Tongue (tissue), 1 donor: ENCODE measurements at regions not wholly inside any gene's neighbourhood (a gene's known extent, or its start where the extent isn't known, plus 50 kb on each side); places are given as distances from the start of the nearest gene placed in this dataset.
"Not testable (repeated sequence)": the region's sequence is repeated elsewhere in the genome, so short reads cannot be mapped to it uniquely, and the experiment has no call there.

Experiments
- DNase-seq: peaks from one replicate; pipeline ENCODE4 v3.0.0-alpha.2; 2015

DNA sequence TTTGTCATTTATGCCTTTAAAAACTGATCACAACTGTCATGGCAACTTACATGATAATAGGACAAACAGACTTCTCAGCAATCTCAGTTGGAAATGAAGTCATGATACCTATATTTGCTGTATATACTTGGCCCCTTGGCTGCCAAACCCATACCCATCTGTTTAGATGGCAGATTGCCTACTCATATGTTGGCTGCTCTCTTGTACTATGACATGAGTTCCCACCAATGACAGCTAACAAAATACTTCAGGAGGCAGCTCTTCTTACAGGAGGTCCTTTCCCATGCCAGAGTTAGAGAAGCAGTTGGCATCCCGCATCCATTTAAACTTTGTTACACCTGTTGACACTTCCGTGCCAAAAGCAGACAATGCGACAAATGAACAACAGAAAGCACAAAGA lies 603.1 kb upstream of the ADGRL2 start:
- DNase-seq, result peak; percentile 87

DNA sequence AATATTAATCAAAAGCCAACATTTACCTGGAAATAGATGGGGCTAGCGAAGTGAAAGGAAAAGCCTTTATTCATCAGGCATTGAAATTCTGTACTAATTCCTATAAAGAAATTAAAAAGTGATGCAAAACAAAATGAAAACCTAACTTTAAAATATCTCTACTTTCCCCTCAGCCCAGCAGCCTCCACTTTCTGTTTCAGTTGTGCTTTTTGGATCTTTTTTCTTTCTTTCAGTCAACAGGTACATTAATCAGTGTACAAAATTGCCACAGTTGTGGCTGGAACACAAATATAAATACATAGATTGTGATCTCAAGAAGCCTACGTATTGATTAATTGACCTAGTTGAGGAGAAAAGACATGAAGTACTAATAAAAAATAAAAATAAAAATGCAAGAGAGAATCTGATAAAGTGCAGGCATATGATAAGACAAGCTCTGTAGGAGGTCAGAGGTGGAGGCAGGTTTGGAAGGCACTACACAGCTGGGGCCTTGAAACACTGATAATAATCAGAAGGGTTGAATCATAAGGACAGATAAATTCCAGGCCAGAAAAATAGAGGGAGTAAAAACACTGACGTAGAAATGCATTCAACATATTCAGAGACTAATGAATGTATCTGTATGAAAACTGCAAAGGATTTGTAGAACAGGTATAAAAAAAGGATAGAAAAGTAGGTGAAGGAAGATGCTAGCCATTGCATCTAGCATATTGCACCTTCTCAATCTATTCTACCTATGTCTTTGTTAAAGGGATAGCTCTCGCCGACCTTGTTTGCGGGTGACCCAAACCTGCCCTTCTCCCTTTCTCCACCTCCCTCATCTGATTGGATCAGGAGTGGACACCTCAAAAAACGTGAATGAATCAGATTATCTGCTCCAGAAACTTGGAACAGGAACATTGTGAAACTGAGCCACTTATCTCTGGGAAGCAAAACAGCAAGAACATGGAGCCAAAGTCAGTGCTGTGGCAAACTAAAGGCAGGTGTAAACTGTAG lies 607.8 kb upstream of the ADGRL2 start:
- DNase-seq, result no peak

GRCh38 chr1:81190003-81190402 lies 610.7 kb upstream of the ADGRL2 start:
- no peak for DNase-seq

DNA sequence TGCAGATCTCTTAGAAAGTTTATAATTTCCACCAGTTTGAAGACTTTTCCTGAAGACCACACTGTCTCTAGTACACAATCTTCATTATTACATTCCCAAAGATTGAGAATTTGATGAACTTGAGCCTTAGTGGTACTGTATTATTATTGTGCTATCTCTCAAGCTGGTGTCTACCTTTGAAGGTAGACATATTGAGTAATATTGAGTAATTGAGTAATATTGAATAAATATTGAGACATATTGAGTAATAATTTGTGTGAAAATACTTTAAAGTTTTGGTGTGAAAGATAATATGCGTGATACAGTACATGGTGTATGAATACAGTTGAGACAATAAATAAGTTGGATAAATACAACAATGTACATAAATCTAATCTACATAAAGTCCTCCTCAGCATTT lies 613.1 kb upstream of the ADGRL2 start:
- DNase-seq, result no peak

- DNase-seq, result peak; percentile 13
Measured at GRCh38 chr1:81186261-81186660, 614.5 kb upstream of the ADGRL2 start.

GRCh38 chr1:81183553-81183952 lies 617.2 kb upstream of the ADGRL2 start:
- DNase-seq, result no peak

DNA sequence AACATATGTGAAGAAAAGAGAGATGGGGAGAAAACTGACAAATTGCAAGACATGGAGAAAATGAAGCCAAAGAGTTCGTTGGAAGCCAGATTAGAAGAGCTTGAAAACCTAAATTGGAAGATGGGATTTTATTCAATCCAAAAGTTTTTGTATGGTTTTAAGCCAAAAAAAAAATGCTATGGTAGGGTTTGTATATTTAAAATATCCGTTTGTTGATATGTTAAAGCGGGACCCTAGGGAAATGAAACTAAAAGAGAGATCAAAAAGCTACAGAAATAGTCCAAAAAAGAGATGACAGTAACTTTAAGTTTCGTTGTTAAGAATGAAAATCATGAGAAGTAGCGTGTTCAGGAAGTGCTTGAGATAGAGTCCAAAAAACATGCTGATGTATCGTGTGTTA lies 617.7 kb upstream of the ADGRL2 start:
- peak; percentile 4 for DNase-seq

DNA sequence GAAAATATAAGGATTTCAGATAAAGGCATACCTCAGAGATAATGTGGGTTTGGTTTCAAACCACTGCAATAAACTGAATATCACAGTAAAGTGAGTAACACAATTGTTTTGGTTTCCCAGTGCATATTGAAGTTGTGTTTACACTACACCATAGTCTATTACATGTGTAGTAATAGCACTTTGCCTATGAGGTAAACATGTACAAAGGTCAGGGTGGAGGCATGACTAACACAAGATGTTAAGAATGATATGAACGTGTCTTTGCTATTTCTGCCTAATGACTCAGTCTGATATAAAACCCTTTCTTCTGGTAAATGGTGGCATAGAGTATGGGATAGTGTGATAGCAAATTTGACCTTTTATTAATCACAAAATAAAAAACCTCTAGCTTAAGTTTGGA lies 621.5 kb upstream of the ADGRL2 start:
- no peak for DNase-seq

- not testable (repeated sequence) for DNase-seq
Measured at GRCh38 chr1:81178431-81179093, 622.2 kb upstream of the ADGRL2 start.

GRCh38 chr1:81174811-81175476 lies 625.8 kb upstream of the ADGRL2 start:
- no peak for DNase-seq

GRCh38 chr1:81174052-81174451 lies 626.7 kb upstream of the ADGRL2 start:
- DNase-seq, result no peak

DNA sequence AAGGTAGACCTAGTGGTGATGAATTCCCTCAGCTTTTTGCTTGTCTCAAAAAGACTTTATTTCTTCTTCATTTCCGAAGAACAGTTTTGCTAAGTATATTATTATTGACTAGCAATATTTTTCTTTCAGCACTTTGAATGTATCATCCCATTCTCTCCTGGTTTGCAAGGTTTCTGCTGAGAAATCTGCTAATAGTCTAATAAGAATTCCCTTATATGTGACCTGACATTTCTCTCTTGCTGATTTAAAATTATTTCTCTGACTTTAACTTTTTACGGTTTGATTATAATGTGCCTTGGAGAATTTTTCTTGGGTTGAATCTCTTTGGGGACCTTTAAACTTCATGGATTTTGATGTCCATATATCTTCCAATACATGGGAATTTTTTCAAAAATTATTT lies 628.3 kb upstream of the ADGRL2 start:
- no peak for DNase-seq

DNA sequence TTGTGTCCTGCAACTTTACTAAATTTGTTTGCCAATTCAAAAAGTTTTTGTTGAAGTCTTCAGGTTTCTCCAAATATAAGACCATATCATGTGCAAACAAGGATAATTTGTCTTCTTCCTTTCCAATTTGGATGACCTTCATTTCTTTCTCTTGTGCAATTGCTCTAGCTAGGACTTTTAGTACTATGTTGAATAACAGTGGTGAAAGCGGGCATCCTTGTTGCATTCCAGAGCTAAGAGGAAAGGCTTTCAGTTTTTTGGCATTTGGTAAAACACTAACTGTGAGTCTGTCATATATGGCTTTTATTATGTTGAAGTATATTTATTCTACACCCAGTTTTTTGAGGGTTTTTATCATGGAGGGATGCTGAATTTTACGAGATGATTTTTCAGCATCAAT lies 630.0 kb upstream of the ADGRL2 start:
- no peak for DNase-seq

- DNase-seq, result no peak
Measured at GRCh38 chr1:81165963-81166362, 634.8 kb upstream of the ADGRL2 start.

DNA sequence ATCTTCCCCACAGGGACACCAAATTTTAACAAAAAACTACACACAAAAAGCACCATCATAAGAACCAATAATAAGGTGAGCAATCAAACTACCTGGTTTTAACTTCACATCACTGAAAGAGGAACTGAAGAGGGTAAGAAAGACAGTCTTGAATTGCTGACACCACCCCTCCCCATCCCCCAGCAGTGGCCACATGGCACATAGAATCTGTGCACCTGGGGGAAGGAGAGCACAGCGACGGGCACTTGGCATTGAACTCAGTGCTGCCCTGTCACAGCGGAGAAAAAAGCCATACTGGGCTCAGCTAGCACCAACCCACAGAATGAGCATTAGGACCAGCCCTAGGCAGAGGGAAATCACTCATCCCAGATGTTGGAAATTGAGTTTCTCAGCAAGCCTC lies 640.0 kb upstream of the ADGRL2 start:
- no peak for DNase-seq

DNA sequence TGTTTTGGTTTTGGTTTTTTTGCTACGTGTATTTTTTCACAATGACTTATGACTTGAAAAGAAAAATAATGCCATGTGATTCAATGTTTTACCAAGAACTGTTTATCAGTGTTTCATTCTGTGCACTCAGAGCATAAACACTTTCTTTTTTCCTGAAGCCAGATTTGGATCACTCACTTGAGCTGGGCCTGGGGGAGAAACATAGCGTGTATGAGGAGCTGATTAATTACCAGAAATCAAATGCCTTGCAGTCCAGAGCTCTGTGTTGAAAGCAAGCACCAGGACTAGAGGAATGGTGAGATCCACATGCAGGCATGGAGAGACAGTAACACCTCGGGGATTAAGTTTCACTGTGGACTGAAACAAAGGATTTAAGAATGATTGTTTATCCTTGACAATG lies 642.1 kb upstream of the ADGRL2 start:
- peak; percentile 17 for DNase-seq

- DNase-seq, result no peak
Measured at GRCh38 chr1:81157686-81158085, 643.0 kb upstream of the ADGRL2 start.

DNA sequence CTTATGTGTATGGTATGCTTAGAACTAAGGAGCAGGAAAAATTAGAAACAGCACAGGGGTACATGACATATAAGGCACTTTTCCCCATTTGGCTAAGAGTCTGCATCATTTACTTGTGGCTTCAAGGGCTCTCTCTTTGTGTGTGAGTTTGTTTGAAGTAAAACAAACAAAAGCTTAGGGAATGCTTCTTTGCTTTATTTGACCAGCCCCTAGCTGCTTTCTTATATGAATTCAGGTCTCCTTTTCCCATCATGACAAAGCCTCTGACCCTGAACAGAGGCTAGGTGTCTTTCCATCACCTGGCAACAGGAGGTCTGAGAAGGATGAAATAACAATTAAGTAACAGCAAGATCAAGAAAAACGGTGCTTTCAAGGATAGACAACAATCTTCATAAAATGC lies 643.8 kb upstream of the ADGRL2 start:
- DNase-seq, result no peak

DNA sequence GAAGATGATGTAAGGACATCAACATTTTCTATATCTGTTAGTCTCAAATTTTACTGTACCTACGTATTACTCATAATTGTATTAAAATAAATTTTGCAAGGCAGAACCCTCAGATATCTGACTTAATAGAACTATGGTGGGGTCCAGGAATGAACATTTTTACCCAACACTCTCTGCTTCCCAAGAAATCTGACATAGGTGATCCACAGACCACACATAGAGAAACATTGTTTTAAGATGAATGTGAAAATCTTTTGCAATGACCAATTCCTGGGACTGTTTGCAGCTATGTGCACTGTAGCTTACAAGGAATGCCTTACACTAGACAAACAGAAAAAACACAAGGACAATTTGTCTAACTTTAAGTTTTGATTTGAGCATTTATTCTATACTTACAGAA lies 645.6 kb upstream of the ADGRL2 start:
- no peak for DNase-seq

DNA sequence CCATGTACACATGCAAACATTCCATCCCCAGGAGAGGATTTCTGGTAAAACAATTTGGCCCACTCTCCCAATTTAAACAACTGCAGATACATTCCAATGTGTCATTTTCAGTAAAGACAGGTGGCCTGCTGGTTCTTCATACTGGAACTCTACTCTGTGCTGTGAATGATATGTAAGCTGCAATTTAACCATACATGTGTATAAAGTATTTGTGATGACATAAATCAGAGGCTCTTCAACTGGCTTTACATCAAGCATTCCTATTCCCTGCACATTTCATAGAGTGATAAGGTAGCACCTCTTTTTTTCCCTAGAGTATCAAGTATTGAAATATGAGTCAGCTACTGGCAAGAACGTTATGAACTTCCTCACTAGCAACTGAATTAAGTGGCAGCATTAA lies 649.5 kb upstream of the ADGRL2 start:
- peak; percentile 74 for DNase-seq

DNA sequence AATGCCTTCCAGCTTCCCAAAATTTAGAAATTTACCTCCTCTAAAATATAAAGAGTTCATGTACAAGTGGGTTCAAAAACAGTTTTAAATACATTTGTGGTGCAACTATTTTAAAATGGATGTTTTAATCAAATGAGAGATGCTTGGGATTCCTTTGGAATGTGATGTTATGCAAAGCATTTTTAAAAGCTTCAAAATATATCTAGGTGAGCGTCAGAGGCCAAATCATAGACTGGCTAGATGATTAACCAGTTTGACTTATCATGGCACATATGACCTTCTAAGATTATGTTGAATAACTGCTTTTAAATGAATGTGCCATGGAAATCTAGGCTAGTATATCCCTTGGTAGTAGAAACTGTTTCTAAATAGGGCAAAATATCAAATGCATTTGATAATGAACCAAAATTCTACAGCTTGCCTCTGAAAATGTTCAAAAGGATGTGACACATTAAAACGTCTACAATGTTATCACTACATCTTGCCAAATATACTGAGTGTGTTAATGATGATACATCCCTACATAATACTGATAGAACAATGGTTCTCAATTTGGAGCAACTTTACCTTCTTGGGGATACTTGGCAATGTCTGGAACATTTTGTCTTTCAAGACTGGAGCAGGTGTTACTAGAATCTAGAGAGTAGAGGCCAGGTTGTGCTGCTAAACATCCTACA lies 650.9 kb upstream of the ADGRL2 start:
- no peak for DNase-seq

DNA sequence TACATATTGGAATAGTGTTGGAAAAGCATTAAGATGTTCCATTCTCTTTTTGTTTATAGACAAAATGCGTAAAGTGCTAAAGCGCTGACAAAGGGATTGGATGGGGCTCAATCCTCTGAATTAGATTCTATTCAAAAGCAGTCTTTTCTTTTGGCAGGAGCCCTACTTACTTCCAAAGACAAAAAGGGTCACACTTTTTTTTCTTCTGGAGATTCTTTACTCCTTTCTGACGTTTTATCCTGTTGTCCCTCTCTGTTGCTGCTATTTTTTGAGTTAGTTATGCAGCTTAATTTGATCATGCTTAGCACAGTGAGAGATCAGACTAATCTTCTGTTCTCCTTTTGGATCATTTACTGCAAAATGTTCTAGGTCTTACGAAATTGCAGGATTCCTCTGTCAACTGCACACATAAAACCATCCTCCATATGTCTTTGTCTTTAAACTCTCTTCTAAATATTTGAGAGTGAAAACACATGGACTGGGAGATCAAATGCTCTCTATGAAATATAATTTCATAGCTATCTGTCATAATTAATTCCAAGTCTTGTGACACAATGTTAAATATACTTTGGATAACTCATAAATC lies 656.4 kb upstream of the ADGRL2 start:
- peak; percentile 12 for DNase-seq
